Stimulated activated CD4-positive, alpha-beta T cell treated with anti-CD3 and anti-CD28 coated beads, TNF-alpha, amount 100 ng/mL, for 1 hour (primary cell): ENCODE measurements at regions not wholly inside any gene's neighbourhood (a gene's known extent, or its start where the extent isn't known, plus 50 kb on each side); places are given as distances from the start of the nearest gene placed in this dataset.
"Not testable (repeated sequence)": the region's sequence is repeated elsewhere in the genome, so short reads cannot be mapped to it uniquely, and the experiment has no call there.

Experiments
- DNase-seq, 3 donors: peaks; one replicate each; pipeline ENCODE4 v3.0.0-alpha.2; 2020; ENCODE audit warnings: low read depth in 3 of 3, low spot score in 1 of 3

DNA sequence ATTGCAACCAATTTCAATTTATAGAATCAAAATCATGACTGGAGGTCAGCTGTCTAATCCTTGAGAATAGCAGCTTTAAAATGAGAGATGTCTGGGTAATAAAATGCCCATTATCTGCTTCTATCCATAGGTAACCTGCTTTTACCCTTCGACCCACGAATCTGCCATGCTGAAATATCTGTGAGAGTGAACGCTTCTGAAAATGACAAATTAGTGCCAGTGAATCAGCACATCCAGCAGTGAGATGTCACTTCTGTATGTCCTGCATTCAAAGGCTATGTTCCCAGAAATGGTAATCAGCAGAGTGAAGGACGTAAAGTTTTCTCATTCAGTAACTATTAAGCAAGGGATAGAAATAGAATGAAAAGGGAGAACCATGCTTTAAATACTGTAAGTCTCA lies 532.4 kb upstream of the ITGA1 start:
- DNase-seq, result no peak

DNA sequence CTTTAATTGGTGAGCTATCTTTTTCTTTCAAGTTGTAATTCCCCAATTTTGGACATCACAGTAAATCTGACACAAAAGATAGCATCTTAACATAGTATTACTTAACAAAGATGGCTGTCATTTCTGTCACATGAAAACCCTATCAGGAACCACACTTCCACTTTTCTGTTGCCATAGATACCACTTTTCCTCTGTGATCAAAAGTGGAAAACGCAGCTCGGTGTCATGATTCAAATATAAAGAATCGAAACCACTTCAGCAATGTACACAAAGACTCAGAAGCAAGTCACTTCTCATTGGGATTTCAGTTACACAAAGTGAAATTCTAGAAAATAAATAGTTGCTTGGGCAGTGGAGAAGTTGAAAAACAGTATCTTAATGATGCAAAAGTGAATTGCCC lies 524.9 kb upstream of the ITGA1 start:
- DNase-seq, result no peak

DNA sequence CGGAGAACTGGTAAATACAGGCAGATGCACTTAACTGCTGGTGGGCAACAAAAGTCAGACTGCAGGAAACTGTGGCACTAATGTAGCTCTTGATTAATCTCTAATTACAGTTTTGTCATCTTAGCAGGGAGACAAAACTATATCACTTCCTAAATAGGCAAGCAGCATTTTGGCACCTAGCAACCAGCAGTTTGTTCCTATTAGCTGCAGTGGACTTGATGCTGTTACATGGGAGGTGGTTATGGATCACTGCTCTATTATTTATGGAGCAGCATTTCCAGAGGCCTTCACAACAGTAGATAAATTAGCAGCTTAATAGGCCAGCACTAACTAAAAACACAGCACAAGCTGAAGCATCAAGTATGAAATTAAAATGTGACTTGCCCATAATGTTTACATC lies 518.3 kb upstream of the ITGA1 start:
- no peak for DNase-seq

DNA sequence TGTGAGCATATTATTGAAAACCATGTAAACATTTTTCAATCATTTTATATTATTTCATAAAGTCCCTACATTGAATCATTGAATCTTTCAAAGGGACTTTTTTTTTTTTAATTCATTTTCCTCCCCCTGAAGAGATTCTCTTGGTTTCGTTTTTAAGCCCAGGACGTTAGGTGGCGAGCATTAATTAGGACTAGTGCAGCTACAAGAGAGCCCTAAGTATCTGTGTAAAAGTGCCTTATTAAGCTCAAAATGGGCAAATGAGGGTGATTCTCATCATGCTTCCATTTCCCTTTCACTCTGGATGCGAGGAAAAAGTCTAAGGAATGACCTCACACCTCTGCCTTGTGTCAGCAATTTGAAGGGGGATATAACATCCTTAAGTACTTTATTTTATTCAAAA lies 517.9 kb upstream of the ITGA1 start:
- DNase-seq, result no peak

DNA sequence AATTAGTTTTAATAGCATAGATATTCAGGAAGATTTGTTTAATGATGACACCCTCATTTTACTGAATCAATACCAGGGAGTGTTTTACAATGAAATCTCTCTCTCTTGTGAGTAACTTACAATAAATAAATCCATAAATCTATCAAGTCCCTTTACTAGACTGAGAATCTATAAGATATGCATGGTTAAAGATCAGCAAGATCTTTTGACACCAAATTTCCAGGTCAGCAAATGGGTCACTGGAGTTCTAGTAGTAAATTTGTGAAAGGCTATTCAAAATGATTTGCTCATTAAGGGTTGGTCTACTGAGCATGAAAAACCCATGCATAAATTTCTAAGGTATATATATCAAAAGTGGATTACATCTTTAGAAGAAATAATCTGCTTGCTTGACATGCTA lies 512.1 kb upstream of the ITGA1 start:
- no peak for DNase-seq

DNA sequence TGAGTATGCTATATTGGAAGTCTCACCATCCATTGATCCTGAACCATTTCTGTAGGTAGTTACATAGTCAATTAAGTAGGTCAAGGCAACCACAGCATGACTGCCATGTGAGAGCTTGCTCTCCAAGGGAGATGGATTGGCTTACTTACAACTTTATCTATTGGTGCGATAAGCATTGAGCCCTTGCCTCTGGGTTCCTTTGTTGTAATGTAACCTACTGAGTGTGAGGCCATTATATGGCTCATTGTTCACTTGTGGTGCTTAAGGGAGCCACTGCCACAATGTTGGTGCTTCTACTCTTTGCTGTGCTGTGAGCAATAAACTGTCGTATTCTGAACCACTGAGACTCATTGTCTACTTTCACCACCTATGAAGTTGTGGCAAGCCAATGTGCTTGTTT lies 510.6 kb upstream of the ITGA1 start:
- DNase-seq, result no peak

DNA sequence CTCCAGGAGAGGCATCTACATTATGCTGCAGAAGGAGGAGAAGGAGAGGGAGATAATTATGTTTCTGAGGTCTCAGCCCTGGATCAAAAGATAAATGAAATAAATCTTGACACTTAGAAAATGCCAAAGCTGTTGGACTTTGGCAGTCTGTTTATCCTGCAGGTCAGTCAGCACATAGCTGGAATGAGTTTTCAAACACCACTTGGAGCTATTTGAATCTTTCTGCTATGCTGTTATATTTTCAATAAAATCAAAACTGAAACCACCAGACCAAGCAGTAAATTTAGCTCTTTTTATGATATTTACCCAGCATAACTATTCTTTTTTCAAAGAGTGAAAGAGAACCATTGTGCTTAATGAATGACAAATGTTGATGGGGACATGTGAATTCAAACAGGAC lies 505.1 kb upstream of the ITGA1 start:
- no peak for DNase-seq

DNA sequence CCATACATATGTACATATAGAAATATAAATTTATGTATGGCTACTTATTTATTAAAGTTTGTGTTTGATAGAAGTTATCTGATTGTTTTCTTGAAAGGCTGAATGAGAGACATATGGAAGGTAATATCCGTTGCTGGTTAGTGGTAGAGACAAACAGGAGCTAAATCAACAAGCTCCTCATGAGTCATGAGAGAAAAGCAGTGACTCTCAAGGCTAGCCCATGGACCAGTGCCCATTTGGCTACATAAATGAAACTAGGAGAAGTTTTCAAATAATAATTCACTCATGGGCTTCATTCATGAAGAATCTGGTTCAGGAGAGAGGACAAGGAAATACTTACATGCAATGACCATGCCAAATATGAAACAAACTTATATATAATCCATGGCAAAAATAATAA lies 504.5 kb upstream of the ITGA1 start:
- no peak for DNase-seq

DNA sequence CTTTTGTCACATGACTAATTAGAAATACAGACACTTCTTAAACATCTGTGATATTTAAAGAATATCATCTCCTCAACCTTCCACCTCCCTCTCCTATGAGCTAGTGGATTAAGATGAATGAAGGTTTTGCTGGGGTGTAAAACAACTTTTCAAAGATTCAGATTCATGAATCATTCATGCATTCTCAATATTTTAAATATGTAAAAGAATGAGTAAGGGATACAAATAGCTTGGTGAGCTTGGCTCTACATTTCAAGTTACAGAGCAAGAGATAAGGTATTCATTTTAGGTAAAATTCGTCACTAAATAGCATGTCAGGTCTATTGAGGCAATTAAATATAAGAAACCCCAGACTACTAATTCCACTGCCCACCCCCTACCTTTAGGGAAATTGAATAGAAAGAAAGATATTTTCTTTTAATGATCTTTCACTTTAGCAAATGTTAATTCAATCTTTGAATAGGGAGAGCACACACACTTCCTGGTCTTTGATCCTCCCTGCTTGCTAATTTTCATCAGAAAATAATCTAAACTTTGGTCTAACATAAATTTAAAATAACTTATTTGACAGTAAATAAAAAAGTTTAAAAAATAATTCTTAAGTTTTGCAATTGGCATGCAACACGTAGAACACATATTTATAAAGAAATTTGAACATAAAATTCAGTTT lies 486.9 kb upstream of the ITGA1 start:
- no peak for DNase-seq

DNA sequence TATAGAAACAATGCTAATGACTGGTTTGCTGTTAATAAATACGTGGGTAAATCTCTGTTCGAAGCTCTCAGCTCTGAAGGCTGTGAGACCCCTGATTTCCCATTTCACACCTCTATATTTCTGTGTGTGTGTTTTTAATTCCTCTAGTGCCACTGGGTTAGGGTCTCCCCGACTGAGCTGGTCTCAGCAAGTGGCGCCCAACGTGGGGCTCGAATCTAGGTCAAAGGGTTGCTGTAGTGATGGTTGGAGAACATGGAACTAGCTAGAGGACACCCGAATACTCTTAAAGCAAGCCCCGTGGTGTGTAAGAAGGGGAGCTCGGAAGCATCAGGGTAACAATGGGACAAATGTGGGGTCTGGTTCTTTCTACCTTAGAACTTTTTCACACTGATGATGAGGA lies 482.9 kb upstream of the ITGA1 start:
- DNase-seq, result not testable (repeated sequence)

DNA sequence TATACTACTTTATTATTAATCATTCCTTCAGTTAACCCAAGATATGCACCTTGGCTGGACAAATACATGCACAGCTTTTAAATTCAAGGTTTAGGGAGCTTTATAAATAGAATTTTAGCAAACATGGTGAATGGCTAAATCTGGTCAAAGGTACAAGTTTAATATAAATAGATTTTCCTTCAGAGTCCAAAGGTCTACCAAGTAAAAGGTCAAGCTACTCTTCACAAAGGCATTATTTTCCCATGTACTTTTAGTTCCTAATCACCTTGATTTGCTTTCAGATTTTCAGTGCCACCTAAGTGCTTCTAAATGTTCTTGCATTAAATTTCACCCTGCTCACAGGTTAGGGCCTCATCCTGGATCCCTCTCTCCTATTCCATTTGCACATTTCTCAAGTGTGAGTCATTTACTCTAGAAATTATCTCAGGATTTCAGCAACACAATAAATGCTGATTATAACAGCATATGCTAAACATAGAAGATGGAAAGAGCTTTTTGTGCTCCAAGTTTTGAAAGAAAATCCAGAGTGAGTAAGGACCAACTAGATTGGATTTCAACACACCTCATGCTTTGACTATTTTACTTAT lies 459.4 kb upstream of the ITGA1 start:
- no peak for DNase-seq

DNA sequence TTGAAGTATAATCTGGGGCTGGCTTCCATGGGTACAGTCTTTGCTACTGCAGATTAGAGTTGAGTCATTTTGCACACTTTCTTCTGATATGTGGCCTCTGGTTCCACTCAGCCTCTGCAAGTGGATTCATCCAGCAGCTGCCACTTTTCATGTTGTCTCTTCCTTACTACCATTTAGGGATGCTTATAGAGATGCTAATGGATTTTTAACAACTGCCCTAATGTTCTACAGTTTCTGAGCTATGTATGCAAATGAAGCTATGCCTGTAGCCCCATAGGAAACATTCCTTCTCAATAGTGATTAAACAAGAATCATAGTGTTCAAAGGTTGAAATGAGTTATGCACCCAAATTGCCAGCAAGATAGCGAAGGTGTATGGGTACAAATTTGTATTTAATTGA lies 456.0 kb upstream of the ITGA1 start:
- no peak for DNase-seq

DNA sequence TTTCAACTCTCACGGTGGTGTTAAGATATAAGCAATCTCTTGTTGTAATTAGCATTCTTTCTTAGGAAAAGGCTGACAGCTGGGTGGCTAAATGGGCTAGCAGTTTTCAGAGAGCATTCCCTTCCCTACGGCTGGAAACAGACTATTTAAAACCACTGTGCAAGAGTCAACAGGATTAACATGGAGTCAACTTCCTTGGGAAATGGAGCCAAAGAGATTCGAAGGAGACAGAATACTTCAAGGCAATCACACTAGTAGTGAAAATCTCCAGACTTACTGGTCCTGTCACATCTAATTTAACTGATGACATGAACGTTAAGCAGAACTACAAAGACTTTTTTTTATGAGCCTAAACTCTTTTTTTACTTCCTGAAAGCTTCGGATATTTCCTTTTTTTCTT lies 453.3 kb upstream of the ITGA1 start:
- DNase-seq, result no peak

DNA sequence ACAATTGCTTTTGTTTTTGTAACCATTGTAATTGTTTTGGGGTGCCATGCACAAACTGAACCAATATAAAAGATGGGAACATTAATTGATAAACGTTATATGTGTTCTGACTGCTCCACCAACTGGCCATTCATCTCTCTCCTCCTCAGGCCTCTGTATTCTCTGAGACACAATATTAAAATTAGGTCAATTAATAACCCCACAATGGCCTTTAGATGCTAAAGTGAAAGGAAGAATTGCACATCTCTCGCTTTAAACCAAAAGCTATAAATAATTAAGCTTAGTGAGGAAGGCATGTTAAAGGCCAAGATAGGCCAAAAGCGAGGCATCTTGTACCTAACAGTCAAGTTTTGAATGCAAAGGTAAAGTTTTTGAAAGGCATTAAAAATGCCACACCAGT lies 448.4 kb upstream of the ITGA1 start:
- no peak for DNase-seq

DNA sequence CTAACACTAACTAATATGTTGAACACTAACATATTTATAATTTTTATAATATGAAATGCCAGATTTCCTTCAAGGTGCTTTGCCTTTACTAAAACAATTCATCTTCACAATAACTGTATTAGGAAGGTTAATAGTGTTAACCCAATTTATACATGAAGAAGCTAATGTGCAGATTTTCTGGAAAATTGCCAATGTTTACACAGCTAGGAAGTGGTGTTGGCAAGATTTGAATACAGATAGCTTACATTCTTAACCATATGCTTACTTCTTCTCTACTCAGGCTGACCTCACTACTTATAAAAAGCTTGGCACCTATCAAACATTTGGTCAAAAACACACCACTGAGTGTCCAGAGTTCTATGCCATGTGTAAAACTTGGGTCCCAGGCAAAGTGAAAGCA lies 445.4 kb upstream of the ITGA1 start:
- DNase-seq, result no peak

DNA sequence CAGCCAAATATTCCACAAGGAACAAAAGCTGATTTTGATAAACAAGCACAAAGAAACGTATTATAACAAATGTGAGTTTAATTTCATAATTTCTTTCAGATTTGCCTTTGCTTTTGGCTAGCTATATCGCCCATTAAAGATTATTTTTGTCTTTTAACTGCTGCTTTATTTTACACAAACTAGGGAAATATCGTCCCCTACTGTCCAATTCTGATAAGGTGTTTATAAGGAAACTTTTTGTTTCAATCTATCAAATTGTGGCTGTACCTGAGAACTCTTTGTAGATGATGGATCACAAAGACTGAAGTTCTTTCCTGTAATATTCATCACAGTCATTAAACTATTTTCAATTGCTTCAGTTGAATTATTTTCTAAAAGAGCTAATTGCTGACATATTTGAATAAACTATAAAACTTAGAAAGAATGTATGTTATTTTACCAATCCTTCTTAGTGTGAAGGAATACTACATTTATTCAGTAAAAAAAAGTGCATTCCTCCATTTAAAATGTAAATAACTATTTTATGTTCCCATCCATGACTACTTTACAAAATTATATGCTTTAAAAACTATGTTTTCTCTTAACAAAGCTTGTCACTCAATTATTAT lies 431.3 kb upstream of the ITGA1 start:
- DNase-seq, result no peak

DNA sequence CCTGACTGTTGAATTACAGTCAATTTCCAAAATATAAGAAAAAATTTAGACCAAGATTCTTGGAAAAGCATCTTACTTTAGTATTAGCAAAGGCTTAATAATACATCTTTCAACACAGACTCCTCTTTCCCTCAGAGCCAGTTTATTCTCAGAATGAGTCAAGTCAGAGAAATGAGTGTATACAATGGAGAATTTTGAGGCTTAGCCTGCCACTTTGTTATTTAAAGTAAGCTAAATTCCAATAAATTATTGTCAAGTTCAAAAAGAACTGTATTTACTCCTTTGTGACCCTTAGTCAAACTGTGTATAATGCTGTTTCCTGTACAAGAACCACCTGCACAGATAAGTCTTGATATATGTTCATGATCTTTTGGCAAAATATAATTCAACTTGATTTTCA lies 428.5 kb upstream of the ITGA1 start:
- no peak for DNase-seq

DNA sequence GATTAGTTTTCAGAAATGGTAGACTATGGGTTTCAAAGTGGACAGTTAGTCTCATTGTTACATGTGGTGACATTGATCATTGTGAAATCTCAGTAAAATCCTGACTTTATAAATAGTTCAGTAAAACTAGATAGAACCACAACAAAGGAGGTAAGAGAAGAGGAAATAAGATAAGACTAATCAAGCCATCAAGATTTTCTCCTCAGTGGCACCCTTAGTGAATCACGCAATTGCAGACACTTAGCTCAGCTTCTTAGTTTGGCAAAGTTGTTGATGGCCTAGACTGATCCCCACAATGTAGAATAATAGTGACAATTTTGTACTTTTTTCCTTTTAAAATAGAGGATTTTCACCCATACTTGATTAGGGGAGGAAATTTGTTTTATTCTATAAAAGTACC lies 426.7 kb upstream of the ITGA1 start:
- no peak for DNase-seq

DNA sequence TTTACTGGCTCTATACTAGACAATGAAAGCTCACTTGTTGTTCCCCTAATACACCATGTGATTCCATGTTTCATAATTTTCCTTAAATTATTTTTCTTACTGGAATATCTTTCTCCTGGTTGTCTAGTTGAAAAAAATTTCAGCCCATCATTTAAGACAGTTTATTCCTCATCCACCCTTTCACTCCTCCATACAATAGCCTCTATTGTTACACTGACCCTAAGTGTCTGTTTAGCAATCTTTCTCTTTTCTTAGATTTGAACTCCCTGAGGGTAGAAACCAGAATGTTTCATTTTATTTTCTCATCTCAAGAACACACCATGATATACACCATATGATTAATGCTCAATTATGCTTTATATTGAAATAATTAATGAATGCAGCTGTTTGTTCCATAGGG lies 413.4 kb upstream of the ITGA1 start:
- DNase-seq, result no peak

DNA sequence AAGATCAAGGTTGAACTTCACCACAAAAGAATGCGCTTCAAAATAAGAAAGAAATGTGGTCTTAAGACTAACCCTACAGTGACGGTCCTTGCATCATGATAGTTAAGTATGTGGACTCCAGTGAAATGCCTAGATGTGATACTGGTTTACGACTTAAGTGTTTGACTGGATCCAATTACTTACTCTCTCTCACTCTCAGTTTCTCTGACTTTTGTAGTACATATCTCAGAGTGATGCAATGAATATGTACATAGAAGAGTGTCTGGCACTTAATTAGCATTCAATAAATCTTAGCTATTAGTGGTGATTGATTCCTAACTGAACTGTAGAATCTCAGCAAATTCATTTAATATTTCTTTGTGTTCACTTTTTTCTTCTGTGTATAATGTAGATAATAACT lies 411.7 kb upstream of the ITGA1 start:
- DNase-seq, result no peak

DNA sequence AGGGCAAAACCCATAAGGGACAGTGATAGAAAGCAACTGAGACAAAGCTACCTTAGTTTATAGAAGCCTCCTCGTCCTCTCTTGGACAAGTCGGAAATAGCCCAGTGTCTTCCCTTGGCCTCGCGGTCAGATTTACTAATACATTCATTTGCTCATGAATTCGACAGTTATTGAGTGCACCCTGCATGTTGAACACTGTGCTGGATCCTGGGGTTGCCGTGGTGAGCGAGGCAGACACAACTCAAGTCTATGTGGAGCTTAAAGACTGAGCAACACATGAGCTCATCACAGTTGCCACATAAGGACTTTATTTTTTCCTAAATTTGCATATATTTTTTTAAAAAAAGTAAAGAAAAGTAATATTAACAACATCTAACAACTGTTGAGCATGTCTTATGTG lies 411.1 kb upstream of the ITGA1 start:
- no peak for DNase-seq

DNA sequence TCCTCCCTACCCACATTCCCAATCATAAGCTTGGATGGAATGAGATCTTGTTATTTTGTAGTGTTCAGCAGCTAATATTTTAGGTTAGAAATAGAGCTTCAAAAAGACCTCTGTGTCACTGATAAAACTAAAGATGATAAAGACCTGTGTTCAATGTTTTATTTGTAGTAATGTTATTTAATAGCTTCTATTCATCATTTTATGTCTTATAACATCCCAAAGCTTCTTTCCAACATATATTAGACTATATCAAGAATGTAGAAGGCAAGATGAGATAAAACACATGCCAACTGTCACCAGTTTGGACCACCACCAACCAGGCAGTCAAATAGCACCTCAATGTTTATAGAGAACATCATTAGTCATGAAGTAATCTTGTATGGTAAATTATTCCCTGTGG lies 409.5 kb upstream of the ITGA1 start:
- no peak for DNase-seq

DNA sequence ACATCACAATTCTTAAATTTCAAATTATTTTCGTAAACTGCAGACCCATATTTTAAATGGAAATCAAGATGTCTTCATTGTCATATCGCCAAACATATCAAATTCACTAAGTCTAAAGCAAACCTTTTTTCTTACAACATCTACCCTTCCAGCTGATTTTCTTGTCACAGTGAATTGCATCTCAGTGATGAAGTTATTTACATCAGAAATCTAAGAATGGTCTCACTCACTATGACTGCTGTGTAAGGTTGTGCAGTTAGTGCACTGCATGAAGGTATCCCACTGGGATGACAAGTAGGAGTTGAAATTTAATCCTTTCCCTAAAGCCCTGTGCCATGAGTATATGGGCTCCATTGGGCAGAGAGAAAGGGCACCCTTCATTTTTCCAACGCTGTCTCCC lies 399.4 kb upstream of the ITGA1 start:
- DNase-seq, result no peak
